Type B pancreatic cell (in vitro differentiated cells): ENCODE measurements at regions not wholly inside any gene's neighbourhood (a gene's known extent, or its start where the extent isn't known, plus 50 kb on each side); places are given as distances from the start of the nearest gene placed in this dataset.

Experiments
- DNase-seq: peaks from one replicate; pipeline ENCODE4 v3.0.0; 2021; ENCODE audit warnings: mixed read lengths; ENCODE audit not compliant: unreplicated experiment; ENCODE audit errors: extremely low spot score
- H3K27ac Mint-ChIP-seq: 2 replicates; pipeline ENCODE4 v1.8.0; 2021; ENCODE audit warnings: mild to moderate bottlenecking, mixed read lengths
- H3K27me3 Mint-ChIP-seq: 2 replicates; pipeline ENCODE4 v1.8.0; 2021; ENCODE audit warnings: mixed read lengths
- H3K36me3 Mint-ChIP-seq: 2 replicates; pipeline ENCODE4 v1.8.0; 2021; ENCODE audit warnings: mixed read lengths
- H3K4me1 Mint-ChIP-seq: one replicate; pipeline ENCODE4 v1.8.0; 2021; ENCODE audit warnings: mixed read lengths; ENCODE audit not compliant: unreplicated experiment
- H3K4me3 Mint-ChIP-seq: 2 replicates; pipeline ENCODE4 v1.8.0; 2021; ENCODE audit warnings: mild to moderate bottlenecking, mixed read lengths
- H3K9me3 Mint-ChIP-seq: 2 replicates; pipeline ENCODE4 v1.8.0; 2021; ENCODE audit warnings: mixed read lengths
- TF ChIP-seq, protein P1 (sequence below): fragments of 200-600 bp; sonication (generic); conservative IDR thresholded peaks from 2 replicates; pipeline ENCODE4 v1.5.0; 2021; ENCODE audit warnings: antibody characterized with exemption, mild to moderate bottlenecking

DNA sequence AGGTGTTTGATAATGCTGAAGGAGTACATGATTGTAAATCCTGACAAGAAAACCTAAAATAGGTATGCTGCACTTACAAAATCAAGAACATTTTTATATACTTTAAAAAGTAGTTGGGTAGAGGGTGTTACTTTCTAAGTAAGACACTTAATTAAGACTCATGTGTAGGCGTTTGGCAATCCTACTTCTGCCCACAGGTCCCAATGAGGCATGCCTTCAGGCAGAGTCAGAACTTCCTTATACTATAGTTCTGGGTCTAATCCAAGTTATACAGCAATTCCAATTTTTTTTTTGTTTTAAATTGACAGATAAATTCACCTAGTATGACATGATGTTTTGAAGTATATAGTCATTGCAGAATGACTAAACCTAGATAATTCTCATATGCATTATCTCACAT lies 1188.5 kb upstream of the PHF14 start:
- TF ChIP-seq, protein P1, sequence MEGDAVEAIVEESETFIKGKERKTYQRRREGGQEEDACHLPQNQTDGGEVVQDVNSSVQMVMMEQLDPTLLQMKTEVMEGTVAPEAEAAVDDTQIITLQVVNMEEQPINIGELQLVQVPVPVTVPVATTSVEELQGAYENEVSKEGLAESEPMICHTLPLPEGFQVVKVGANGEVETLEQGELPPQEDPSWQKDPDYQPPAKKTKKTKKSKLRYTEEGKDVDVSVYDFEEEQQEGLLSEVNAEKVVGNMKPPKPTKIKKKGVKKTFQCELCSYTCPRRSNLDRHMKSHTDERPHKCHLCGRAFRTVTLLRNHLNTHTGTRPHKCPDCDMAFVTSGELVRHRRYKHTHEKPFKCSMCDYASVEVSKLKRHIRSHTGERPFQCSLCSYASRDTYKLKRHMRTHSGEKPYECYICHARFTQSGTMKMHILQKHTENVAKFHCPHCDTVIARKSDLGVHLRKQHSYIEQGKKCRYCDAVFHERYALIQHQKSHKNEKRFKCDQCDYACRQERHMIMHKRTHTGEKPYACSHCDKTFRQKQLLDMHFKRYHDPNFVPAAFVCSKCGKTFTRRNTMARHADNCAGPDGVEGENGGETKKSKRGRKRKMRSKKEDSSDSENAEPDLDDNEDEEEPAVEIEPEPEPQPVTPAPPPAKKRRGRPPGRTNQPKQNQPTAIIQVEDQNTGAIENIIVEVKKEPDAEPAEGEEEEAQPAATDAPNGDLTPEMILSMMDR = no peak
- H3K27me3 Mint-ChIP-seq = no peaks in the 10 kb centered on the region
- no peak for DNase-seq
- no peaks in the 10 kb centered on the region for H3K36me3 Mint-ChIP-seq
- H3K27ac Mint-ChIP-seq = no peak overlapping the region
- H3K4me3 Mint-ChIP-seq = no peak overlapping the region
- H3K4me1 Mint-ChIP-seq = no peaks in the 10 kb centered on the region
- no peaks in the 10 kb centered on the region for H3K9me3 Mint-ChIP-seq

DNA sequence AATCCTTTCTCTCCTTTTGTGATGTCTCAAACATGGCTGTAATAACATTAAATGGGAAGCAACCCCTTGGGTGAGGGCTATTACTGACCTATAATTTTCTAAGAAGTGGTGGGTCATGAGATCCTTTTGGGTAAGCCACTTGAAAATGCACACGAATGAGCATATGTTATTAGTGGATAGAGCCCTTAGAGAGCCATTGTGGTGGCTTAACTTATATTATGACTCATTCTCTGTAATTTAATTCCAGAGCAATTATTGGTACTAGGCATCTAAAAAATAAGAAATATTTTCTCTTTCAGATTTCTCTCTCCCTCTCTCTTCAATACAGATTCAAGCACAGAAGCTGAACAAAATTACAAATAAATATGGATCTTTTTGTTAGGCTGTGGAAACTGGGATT lies 1177.4 kb upstream of the PHF14 start:
- Mint-ChIP-seq H3K9me3 (no peaks in the 10 kb centered on the region), H3K27ac (no peak overlapping the region), H3K4me3 (no peak overlapping the region), H3K4me1 (no peaks in the 10 kb centered on the region), H3K36me3 (no peaks in the 10 kb centered on the region), H3K27me3 (no peaks in the 10 kb centered on the region)
- TF ChIP-seq, protein P1 = no peak
- DNase-seq = no peak

DNA sequence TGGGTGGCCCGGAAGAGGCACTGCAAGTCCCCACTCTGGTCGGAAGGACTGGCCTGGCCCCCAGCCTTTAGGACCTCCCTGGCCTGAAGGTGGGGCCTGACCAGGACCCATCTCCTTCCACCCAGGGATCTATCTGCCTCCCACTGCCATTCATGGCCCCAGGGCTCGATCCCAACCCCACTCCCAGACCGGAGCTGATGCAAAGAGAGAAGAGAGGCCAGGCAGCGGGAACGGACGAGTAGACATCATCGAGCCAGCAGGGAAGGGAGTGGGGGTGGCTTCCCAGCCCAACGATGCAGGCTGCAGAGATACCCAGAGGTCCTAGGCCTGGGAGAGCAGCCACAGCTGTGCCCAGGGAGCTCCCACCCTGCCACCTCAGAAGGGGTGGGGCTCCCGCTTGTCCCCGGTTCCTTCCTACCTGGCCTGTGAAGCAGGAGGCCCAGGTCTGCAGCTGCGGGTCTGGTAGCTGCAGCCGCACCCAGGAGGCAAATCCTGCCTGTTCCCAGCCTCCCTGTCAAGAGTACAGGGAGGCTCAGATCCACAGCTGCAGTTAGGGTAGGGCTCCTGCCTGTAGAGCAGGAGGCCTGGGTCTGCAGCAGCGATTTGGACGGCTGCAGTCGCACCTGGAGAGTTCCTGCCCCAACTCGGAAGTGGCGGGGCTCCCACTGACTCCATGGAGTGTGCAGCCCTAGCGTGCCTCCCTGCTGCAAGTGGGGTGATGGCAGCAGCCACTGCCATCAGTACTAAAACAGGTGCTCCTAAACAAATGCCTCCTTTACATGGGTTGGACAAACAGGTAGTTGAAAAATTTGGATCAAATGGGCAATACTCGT lies 1151.0 kb upstream of the PHF14 start:
- Mint-ChIP-seq H3K4me1 (no peaks in the 10 kb centered on the region), H3K36me3 (no peaks in the 10 kb centered on the region), H3K27me3 (no peaks in the 10 kb centered on the region), H3K9me3 (no peaks in the 10 kb centered on the region), H3K27ac (no peak overlapping the region), H3K4me3 (no peak overlapping the region)
- DNase-seq = no peak
- TF ChIP-seq, protein P1 = no peak

DNA sequence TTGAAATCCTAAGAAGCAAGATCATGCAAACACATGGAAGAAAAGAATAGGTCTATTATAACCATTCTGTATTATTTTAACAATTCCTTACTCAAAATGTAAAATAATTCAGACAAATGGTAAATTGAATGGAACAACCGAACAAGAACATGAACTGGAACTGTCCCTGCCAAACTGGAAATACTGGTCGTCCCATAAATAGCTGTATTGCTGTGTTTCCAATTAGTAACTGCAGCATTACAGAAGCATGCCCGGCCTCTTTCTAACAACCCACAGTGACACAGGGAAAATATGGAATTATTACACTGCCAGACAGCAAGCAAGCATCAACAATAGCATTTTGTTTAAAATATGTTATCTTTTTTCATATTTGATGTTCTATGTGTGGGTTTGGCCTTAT lies 1138.5 kb upstream of the PHF14 start:
- H3K4me1 Mint-ChIP-seq = no peaks in the 10 kb centered on the region

DNA sequence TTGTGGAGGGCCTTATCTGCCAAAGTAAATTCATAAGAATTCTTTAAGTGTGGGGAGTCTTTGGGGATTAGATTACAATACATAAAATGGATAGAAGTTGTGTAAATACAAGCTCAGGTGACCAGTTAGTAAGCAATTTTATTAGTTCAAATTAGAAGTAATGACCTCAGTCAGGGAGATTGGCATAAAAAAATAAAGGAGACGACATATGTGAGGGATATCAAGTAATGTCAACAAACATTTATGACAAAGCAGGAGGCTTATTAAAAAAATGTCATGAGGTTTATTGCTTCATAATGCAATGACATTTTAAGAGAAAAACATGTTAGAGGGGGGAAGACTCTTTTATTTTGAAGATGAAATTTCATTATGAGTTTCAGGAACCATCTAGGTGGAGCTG lies 1137.0 kb upstream of the PHF14 start:
- H3K27ac Mint-ChIP-seq = no peak overlapping the region
- no peaks in the 10 kb centered on the region for H3K4me1 Mint-ChIP-seq

More for the DNA sequence above, 1138.5 kb upstream of the PHF14 start:
- H3K4me3 Mint-ChIP-seq = no peak overlapping the region
- TF ChIP-seq, protein P1 = no peak
- no peak for DNase-seq
- no peaks in the 10 kb centered on the region for H3K9me3 Mint-ChIP-seq
- H3K36me3 Mint-ChIP-seq = no peaks in the 10 kb centered on the region
- no peak overlapping the region for H3K27ac Mint-ChIP-seq
- H3K27me3 Mint-ChIP-seq = no peaks in the 10 kb centered on the region

More for the DNA sequence above, 1137.0 kb upstream of the PHF14 start:
- no peak for DNase-seq
- H3K4me3 Mint-ChIP-seq = no peak overlapping the region
- H3K36me3 Mint-ChIP-seq = no peaks in the 10 kb centered on the region
- H3K27me3 Mint-ChIP-seq = no peaks in the 10 kb centered on the region
- TF ChIP-seq, protein P1 = no peak
- H3K9me3 Mint-ChIP-seq = no peaks in the 10 kb centered on the region
